ENCODE measurements at regions not wholly inside any gene's neighbourhood (a gene's known extent, or its start where the extent isn't known, plus 50 kb on each side); places are given as distances from the start of the nearest gene placed in this dataset.
A peak's percentile ranks its signal among the peaks of the same experiment; 100 is the strongest.
"Not testable (repeated sequence)": the region's sequence is repeated elsewhere in the genome, so short reads cannot be mapped to it uniquely, and the experiment has no call there.

GRCh38 chr9:111276431-111277128 is 53.4 kb downstream of the OR2K2 start:
- DNase-seq (ENCODE audit: low read depth) = no peak
- TF ChIP-seq, protein P1, sequence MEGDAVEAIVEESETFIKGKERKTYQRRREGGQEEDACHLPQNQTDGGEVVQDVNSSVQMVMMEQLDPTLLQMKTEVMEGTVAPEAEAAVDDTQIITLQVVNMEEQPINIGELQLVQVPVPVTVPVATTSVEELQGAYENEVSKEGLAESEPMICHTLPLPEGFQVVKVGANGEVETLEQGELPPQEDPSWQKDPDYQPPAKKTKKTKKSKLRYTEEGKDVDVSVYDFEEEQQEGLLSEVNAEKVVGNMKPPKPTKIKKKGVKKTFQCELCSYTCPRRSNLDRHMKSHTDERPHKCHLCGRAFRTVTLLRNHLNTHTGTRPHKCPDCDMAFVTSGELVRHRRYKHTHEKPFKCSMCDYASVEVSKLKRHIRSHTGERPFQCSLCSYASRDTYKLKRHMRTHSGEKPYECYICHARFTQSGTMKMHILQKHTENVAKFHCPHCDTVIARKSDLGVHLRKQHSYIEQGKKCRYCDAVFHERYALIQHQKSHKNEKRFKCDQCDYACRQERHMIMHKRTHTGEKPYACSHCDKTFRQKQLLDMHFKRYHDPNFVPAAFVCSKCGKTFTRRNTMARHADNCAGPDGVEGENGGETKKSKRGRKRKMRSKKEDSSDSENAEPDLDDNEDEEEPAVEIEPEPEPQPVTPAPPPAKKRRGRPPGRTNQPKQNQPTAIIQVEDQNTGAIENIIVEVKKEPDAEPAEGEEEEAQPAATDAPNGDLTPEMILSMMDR (conservative IDR thresholded peaks at IDR 0.05; ENCODE audit: low read depth, low read length) = no peak
- H3K4me3 ChIP-seq (ENCODE audit: low read depth, low read length) = no peak overlapping the region

DNA sequence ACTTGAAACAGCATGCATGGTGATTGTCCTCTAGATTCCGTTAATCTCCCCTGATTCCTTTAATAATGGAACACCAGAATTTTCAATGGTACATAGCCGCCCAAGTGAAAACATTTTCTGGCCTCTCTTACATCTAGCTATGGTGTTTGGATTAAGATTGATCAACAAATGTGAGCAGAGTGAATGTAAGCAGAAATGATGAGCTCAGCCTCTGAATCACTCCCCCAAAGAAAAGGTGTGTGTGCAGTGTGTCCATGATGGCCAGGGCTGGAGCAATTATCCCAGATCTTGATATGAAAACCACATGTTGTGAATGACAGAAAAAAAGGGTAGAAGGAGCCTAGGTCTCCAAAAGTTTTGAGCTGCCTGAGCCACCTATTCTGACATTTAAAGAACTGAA is 55.3 kb downstream of the OR2K2 start:
- DNase-seq (ENCODE audit: low read depth) = no peak
- TF ChIP-seq, protein P1 (conservative IDR thresholded peaks at IDR 0.05; ENCODE audit: low read depth, low read length) = no peak
- H3K4me3 ChIP-seq (ENCODE audit: low read depth, low read length) = no peak overlapping the region

GRCh38 chr9:111272581-111272980 is 57.4 kb downstream of the OR2K2 start:
- no peak overlapping the region for H3K4me3 ChIP-seq (ENCODE audit: low read depth, low read length)
- TF ChIP-seq, protein P1 (conservative IDR thresholded peaks at IDR 0.05; ENCODE audit: low read depth, low read length) = no peak
- no peak for DNase-seq (ENCODE audit: low read depth)

DNA sequence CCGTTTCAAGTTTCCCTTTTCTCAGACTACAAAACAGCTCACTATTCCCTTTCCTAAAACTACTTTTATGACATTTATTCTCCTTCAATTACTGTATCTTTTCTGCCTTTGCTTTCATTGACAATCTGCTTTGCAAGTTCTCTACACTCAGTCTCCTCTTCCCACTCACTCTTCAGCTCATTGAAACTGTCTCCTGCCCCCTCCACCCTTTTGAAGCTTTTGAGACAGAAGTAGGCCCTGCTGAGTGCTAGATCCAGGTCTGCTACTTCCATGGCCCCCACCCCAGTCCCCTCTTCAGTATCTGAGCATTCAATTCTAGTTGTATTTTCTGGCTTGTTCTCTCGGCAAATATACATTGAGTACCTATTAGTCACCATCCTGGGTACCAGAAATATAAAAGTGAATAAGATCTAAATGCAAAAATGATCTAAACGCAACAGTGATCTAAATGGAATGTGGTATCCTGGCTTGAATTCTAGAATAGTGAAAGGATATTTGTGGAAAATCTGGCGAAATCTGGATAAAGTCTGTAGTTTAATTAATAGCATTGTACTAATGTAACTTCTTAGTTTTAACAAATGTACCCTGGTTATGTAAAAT is 58.4 kb downstream of the OR2K2 start:
- TF ChIP-seq, protein P1 (conservative IDR thresholded peaks at IDR 0.05; ENCODE audit: low read depth, low read length) = no peak
- H3K4me3 ChIP-seq (ENCODE audit: low read depth, low read length) = no peak overlapping the region
- DNase-seq (ENCODE audit: low read depth) = peak; percentile 11

GRCh38 chr9:111271047-111271446 is 59.0 kb downstream of the OR2K2 start:
- no peak for DNase-seq (ENCODE audit: low read depth)
- no peak overlapping the region for H3K4me3 ChIP-seq (ENCODE audit: low read depth, low read length)
- TF ChIP-seq, protein P1 (conservative IDR thresholded peaks at IDR 0.05; ENCODE audit: low read depth, low read length) = no peak

- not testable (repeated sequence) for DNase-seq (ENCODE audit: low read depth); H3K4me3 ChIP-seq (ENCODE audit: low read depth, low read length)
Observed at GRCh38 chr9:111266024-111266423, 64.0 kb downstream of the OR2K2 start.

DNA sequence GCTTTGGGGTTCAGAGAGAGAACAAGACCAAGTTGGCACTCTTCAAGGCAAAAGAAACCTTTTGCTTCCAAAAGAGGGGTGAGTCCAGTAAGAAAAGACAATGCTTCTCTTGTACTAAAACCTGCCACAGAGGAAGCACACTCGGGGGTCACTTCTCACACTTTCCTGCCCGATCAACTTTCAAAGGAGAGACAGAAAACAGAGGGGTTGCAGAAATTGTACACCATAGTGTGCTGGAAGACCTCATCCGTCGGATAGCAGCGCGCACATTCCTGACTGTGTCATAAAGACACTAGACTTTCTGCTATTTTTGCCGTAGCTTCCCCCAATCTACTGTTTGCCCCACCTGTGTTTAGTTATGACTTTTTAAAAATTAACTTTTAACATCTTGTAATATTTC is 66.9 kb downstream of the OR2K2 start:
- TF ChIP-seq, protein P1 (conservative IDR thresholded peaks at IDR 0.05; ENCODE audit: low read depth, low read length) = no peak
- DNase-seq (ENCODE audit: low read depth) = no peak
- no peak overlapping the region for H3K4me3 ChIP-seq (ENCODE audit: low read depth, low read length)

Measured in choroid plexus epithelial cell (primary cell).